GM12873 (cell line): ENCODE measurements at regions not wholly inside any gene's neighbourhood (a gene's known extent, or its start where the extent isn't known, plus 50 kb on each side); places are given as distances from the start of the nearest gene placed in this dataset.

Source experiments
- CTCF ChIP-seq: IDR thresholded peaks from 2 replicates; pipeline ENCODE4 v1.5.1; 2012; ENCODE audit warnings: low read depth, mild to moderate bottlenecking, moderate library complexity, low read length, control low read depth; ENCODE audit not compliant: insufficient read depth; ENCODE audit errors: missing control alignments

GRCh38 chr6:28585335-28585734 is 59.7 kb downstream of the GPX5 start:
- no peak for TF ChIP-seq CTCF

GRCh38 chr6:28586324-28586723 is 60.6 kb downstream of the GPX5 start:
- no peak for TF ChIP-seq CTCF

- no peak for TF ChIP-seq CTCF
Observed at GRCh38 chr6:28586962-28587745, 61.5 kb downstream of the GPX5 start.

- TF ChIP-seq CTCF, result no peak
Observed at GRCh38 chr6:28587746-28588075, 62.0 kb downstream of the GPX5 start.

- no peak for TF ChIP-seq CTCF
Observed at GRCh38 chr6:28588666-28589065, 63.0 kb downstream of the GPX5 start.

- no peak for TF ChIP-seq CTCF
Observed at GRCh38 chr6:28589234-28589956, 63.7 kb downstream of the GPX5 start.

GRCh38 chr6:28589957-28590349 is 64.3 kb downstream of the GPX5 start:
- no peak for TF ChIP-seq CTCF
